HG02973 (cell line): ENCODE measurements at regions not wholly inside any gene's neighbourhood (a gene's known extent, or its start where the extent isn't known, plus 50 kb on each side); places are given as distances from the start of the nearest gene placed in this dataset.

Experiments
- ATAC-seq: cut with Tn5 transposase; IDR thresholded peaks from one replicate; pipeline ENCODE4 v1.9.1; 2021; ENCODE audit warnings: moderate library complexity; ENCODE audit not compliant: unreplicated experiment

- ATAC-seq: no peak
These were observed 291.5 kb downstream of the ZNF516 start for GRCh38 chr18:76203552-76203951.

GRCh38 chr18:76202322-76202721 lies 292.7 kb downstream of the ZNF516 start:
- no peak for ATAC-seq

GRCh38 chr18:76195601-76196000 lies 299.4 kb downstream of the ZNF516 start:
- ATAC-seq: no peak

GRCh38 chr18:76188097-76188496 lies 306.9 kb downstream of the ZNF516 start:
- ATAC-seq: no peak

GRCh38 chr18:76179257-76179656 lies 315.8 kb downstream of the ZNF516 start:
- no peak for ATAC-seq

GRCh38 chr18:76177160-76177559 lies 317.9 kb downstream of the ZNF516 start:
- no peak for ATAC-seq

GRCh38 chr18:76174451-76174850 lies 320.6 kb downstream of the ZNF516 start:
- no peak for ATAC-seq

GRCh38 chr18:76169733-76170132 lies 325.3 kb downstream of the ZNF516 start:
- ATAC-seq: no peak

- ATAC-seq: no peak
These were observed 327.0 kb downstream of the ZNF516 start for GRCh38 chr18:76167845-76168621.

- ATAC-seq: no peak
These were observed 327.6 kb downstream of the ZNF516 start for GRCh38 chr18:76167410-76167809.

GRCh38 chr18:76162886-76163285 lies 332.2 kb downstream of the ZNF516 start:
- ATAC-seq: no peak

- no peak for ATAC-seq
These were observed 333.1 kb downstream of the ZNF516 start for GRCh38 chr18:76161983-76162382.

- ATAC-seq: no peak
These were observed 341.4 kb downstream of the ZNF516 start for GRCh38 chr18:76153691-76154090.

- ATAC-seq: no peak
These were observed 345.3 kb downstream of the ZNF516 start for GRCh38 chr18:76149734-76150133.

- no peak for ATAC-seq
These were observed 345.8 kb downstream of the ZNF516 start for GRCh38 chr18:76149284-76149683.

GRCh38 chr18:76145521-76146376 lies 349.3 kb downstream of the ZNF516 start:
- no peak for ATAC-seq

- ATAC-seq: no peak
These were observed 350.2 kb downstream of the ZNF516 start for GRCh38 chr18:76144844-76145243.

- no peak for ATAC-seq
These were observed 352.4 kb downstream of the ZNF516 start for GRCh38 chr18:76142611-76143010.

GRCh38 chr18:76139844-76140243 lies 355.2 kb downstream of the ZNF516 start:
- no peak for ATAC-seq

GRCh38 chr18:76137216-76137615 lies 357.8 kb downstream of the ZNF516 start:
- no peak for ATAC-seq

GRCh38 chr18:76136701-76137100 lies 358.3 kb downstream of the ZNF516 start:
- no peak for ATAC-seq

GRCh38 chr18:76134628-76135027 lies 360.4 kb downstream of the ZNF516 start:
- ATAC-seq: no peak
